Glutamatergic neuron (in vitro differentiated cells): ENCODE measurements at regions not wholly inside any gene's neighbourhood (a gene's known extent, or its start where the extent isn't known, plus 50 kb on each side); places are given as distances from the start of the nearest gene placed in this dataset.

ENCODE experiments used
- DNase-seq: peaks from one replicate; pipeline ENCODE4 v3.0.0; 2022
- H3K27ac Mint-ChIP-seq: one replicate; pipeline ENCODE4 v1.8.0; 2020; ENCODE audit warnings: mild to moderate bottlenecking, mixed read lengths, inconsistent platforms; ENCODE audit not compliant: unreplicated experiment
- H3K27me3 Mint-ChIP-seq: one replicate; pipeline ENCODE4 v1.8.0; 2020; ENCODE audit warnings: mild to moderate bottlenecking, moderate library complexity, mixed read lengths, inconsistent platforms; ENCODE audit not compliant: unreplicated experiment
- H3K36me3 Mint-ChIP-seq: one replicate; pipeline ENCODE4 v1.8.0; 2020; ENCODE audit warnings: mild to moderate bottlenecking, mixed read lengths, inconsistent platforms; ENCODE audit not compliant: unreplicated experiment
- H3K4me1 Mint-ChIP-seq: one replicate; pipeline ENCODE4 v1.8.0; 2020; ENCODE audit warnings: mild to moderate bottlenecking, low read depth, mixed read lengths, inconsistent platforms; ENCODE audit not compliant: unreplicated experiment
- H3K4me3 Mint-ChIP-seq: one replicate; pipeline ENCODE4 v1.8.0; 2020; ENCODE audit warnings: mild to moderate bottlenecking, mixed read lengths, inconsistent platforms; ENCODE audit not compliant: unreplicated experiment
- H3K9me3 Mint-ChIP-seq: one replicate; pipeline ENCODE4 v1.8.0; 2020; ENCODE audit warnings: mild to moderate bottlenecking, moderate library complexity, mixed read lengths, inconsistent platforms; ENCODE audit not compliant: unreplicated experiment
- TF ChIP-seq, protein P1 (sequence below): fragments of 200-600 bp; sonication (generic); IDR thresholded peaks from one replicate; pipeline ENCODE4 v1.5.0; 2021; ENCODE audit not compliant: partially characterized antibody, unreplicated experiment

DNA sequence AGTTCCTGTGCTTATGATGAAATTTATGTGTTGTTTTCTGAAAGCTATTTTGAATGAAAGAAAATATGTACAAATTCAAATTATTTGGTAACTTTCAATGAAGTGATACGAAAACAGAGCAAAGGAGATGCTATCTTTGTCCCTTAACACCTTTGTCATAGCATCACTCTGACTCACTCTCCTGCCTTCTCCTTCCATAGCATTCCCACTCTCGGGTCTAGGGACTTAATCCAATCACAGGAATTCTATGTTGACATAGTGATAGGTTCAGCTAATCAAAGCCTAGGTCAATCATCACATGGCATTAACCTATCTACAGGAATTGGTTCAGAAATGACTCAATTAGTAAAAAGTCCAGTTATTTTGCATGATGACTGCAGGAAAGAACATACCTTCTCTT lies 464.7 kb upstream of the RORB start:
- no peaks in the 10 kb centered on the region for H3K36me3 Mint-ChIP-seq

DNA sequence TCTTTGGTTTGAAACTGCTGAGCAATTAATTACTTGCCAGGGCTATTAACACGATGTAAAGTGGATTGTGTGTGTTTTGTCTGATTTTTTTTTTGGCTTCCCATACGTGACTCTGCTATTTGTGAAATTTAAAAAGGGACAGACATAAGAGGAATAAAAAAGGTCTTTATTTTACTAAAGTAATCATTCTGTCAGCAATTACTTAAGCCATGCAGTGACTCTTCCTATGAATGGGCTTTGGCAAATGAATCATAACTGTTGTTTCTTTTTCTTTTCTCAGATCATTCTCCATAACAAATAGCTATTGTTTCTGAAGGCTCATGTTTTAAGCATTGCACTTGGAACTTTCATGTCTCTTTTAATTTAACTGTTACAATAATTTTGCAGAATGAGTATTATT lies 461.3 kb upstream of the RORB start:
- TF ChIP-seq, protein P1, sequence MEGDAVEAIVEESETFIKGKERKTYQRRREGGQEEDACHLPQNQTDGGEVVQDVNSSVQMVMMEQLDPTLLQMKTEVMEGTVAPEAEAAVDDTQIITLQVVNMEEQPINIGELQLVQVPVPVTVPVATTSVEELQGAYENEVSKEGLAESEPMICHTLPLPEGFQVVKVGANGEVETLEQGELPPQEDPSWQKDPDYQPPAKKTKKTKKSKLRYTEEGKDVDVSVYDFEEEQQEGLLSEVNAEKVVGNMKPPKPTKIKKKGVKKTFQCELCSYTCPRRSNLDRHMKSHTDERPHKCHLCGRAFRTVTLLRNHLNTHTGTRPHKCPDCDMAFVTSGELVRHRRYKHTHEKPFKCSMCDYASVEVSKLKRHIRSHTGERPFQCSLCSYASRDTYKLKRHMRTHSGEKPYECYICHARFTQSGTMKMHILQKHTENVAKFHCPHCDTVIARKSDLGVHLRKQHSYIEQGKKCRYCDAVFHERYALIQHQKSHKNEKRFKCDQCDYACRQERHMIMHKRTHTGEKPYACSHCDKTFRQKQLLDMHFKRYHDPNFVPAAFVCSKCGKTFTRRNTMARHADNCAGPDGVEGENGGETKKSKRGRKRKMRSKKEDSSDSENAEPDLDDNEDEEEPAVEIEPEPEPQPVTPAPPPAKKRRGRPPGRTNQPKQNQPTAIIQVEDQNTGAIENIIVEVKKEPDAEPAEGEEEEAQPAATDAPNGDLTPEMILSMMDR: no peak
- Mint-ChIP-seq H3K4me1 (no peaks in the 10 kb centered on the region), H3K4me3 (no peak overlapping the region), H3K27ac (no peak overlapping the region), H3K9me3 (no peaks in the 10 kb centered on the region), H3K27me3 (no peaks in the 10 kb centered on the region), H3K36me3 (no peaks in the 10 kb centered on the region)
- DNase-seq: no peak

More for the DNA sequence above, 464.7 kb upstream of the RORB start:
- Mint-ChIP-seq H3K27me3 (no peaks in the 10 kb centered on the region), H3K9me3 (no peaks in the 10 kb centered on the region), H3K4me1 (no peaks in the 10 kb centered on the region), H3K4me3 (no peak overlapping the region), H3K27ac (no peak overlapping the region)
- DNase-seq: no peak
- TF ChIP-seq, protein P1: no peak

DNA sequence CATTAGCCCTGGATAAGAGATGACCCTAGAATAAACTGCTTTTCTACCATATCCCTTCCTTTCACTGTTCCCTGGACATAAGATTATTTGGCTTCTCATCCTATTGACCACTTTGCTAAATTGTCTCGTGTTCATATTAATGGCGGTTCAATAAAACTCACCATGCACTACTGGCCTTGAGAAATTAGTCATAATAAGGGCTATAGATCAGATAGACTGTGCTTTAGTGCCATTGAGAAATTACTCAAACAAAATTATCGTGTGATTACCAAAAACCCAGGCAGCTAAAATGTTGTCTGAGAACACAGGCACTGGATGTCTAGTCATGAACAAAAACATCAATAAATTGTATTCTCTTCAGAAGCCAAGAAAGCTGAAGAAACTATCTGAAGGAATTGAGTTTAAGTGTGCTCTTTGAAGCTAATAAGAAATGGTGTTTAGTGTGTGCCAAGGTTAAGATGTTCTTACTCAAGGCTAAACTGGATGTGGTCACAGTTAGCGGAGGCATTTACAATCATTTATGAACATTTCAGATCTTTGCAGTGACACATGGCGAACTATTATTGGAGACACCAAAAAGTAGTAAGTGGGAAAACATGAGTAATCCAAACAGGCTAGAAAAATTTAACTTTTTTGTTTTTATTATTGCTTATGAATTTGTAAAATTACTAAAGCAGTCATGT lies 460.4 kb upstream of the RORB start:
- no peaks in the 10 kb centered on the region for H3K9me3 Mint-ChIP-seq
- H3K36me3 Mint-ChIP-seq: no peaks in the 10 kb centered on the region
- H3K4me1 Mint-ChIP-seq: no peaks in the 10 kb centered on the region
- TF ChIP-seq, protein P1: no peak
- DNase-seq: no peak
- H3K27ac Mint-ChIP-seq: no peak overlapping the region
- no peaks in the 10 kb centered on the region for H3K27me3 Mint-ChIP-seq
- no peak overlapping the region for H3K4me3 Mint-ChIP-seq

DNA sequence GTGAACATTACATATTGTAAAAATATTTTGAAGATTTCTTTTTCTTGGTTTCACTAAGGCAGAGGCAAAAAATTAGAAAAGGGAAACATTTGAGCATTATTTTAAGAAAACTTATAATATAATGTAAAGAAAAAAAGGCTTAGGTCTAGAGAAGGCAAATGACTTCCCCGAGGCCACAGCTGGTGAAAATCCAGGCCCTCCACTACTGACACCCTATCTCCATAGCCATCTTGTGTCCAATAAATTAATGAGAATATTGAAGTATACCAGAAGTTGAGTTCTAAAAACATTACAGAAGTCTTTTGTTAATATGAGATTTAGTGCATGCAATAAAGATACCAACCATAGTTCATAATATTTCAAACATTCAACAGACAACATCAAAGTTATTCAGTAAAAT lies 459.9 kb upstream of the RORB start:
- TF ChIP-seq, protein P1: no peak
- DNase-seq: no peak
- H3K9me3 Mint-ChIP-seq: no peaks in the 10 kb centered on the region
- no peaks in the 10 kb centered on the region for H3K27me3 Mint-ChIP-seq
- H3K4me3 Mint-ChIP-seq: no peak overlapping the region
- no peaks in the 10 kb centered on the region for H3K36me3 Mint-ChIP-seq
- H3K4me1 Mint-ChIP-seq: no peaks in the 10 kb centered on the region
- no peak overlapping the region for H3K27ac Mint-ChIP-seq

DNA sequence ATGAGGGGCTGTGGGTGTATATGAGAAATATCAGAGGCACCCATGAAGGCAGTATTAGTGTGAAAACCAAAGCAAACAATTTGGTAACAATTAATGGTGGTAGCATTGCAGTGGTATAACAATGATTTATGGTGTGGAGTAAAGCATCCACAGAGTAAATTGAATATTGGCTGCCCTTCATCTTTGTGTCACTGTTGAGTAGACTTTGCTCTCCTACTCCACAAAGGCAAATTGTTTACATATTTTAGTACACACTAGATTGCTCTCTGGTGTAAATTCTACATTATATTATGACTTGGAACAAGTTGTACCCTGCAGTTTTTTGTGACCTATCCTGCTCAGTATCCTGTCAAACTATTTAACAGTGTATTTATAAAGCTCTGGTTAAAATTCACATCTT lies 455.5 kb upstream of the RORB start:
- no peak for DNase-seq
- TF ChIP-seq, protein P1: no peak
- H3K9me3 Mint-ChIP-seq: no peaks in the 10 kb centered on the region
- H3K36me3 Mint-ChIP-seq: no peaks in the 10 kb centered on the region
- no peak overlapping the region for H3K27ac Mint-ChIP-seq
- no peaks in the 10 kb centered on the region for H3K27me3 Mint-ChIP-seq
- no peaks in the 10 kb centered on the region for H3K4me1 Mint-ChIP-seq
- no peak overlapping the region for H3K4me3 Mint-ChIP-seq
